ENCODE measurements at regions not wholly inside any gene's neighbourhood (a gene's known extent, or its start where the extent isn't known, plus 50 kb on each side); places are given as distances from the start of the nearest gene placed in this dataset.

GRCh38 chr2:176763130-176763529, 449.5 kb upstream of the HNRNPA3 start:
- no peak for TF ChIP-seq OSR1 (CRISPR knock-in tag; IDR thresholded peaks at IDR 0.05)
- no peak for TF ChIP-seq ZNF565 (CRISPR knock-in tag; conservative IDR thresholded peaks at IDR 0.05; ENCODE audit: low read depth)
- TF ChIP-seq PATZ1 (CRISPR knock-in tag; IDR thresholded peaks at IDR 0.05; ENCODE audit: borderline replicate concordance): no peak
- no peak for TF ChIP-seq CREB5 (CRISPR knock-in tag; IDR thresholded peaks at IDR 0.05; ENCODE audit: low read depth)
- TF ChIP-seq ZFP30 (CRISPR knock-in tag; IDR thresholded peaks at IDR 0.05): no peak
- no peak for TF ChIP-seq GLIS3 (CRISPR knock-in tag; IDR thresholded peaks at IDR 0.05)
- TF ChIP-seq ARNTL (CRISPR knock-in tag; IDR thresholded peaks at IDR 0.05; ENCODE audit: borderline replicate concordance, low read depth): no peak
- no peak for TF ChIP-seq ZFP3 (CRISPR knock-in tag; IDR thresholded peaks at IDR 0.05)
